C4-2B (cell line): ENCODE measurements at regions not wholly inside any gene's neighbourhood (a gene's known extent, or its start where the extent isn't known, plus 50 kb on each side); places are given as distances from the start of the nearest gene placed in this dataset.
"Not testable (repeated sequence)": the region's sequence is repeated elsewhere in the genome, so short reads cannot be mapped to it uniquely, and the experiment has no call there.

Experiments used
- CTCF ChIP-seq: fragments of 450-650 bp; conservative IDR thresholded peaks from 2 replicates; pipeline ENCODE4 v1.5.1; 2017; ENCODE audit warnings: mild to moderate bottlenecking
- ZFX ChIP-seq: fragments of 450-650 bp; IDR thresholded peaks from 2 replicates; pipeline ENCODE4 v1.6.1; 2017

- not testable (repeated sequence) for TF ChIP-seq CTCF, ZFX
Measured at GRCh38 chr6:28621268-28621667, 95.6 kb downstream of the GPX5 start.
